Gastroesophageal sphincter (tissue), 3 donors: ENCODE measurements at regions not wholly inside any gene's neighbourhood (a gene's known extent, or its start where the extent isn't known, plus 50 kb on each side); places are given as distances from the start of the nearest gene placed in this dataset.

ENCODE experiments used
- CTCF ChIP-seq, 4 experiments: fragments of 200-600 bp in 2 of 4; fragments of 450-650 bp in 2 of 4; sonication (generic) in 1 of 4; IDR thresholded peaks; one replicate each; pipeline ENCODE4 v1.5.1; 2017 to 2019; ENCODE audit warnings: antibody characterized with exemption in 4 of 4, mild to moderate bottlenecking in 2 of 4, moderate library complexity in 2 of 4
- EP300 ChIP-seq: sonication (generic); formaldehyde crosslinking; IDR thresholded peaks from one replicate; pipeline ENCODE4 v1.6.1; 2017; ENCODE audit warnings: antibody characterized with exemption, mild to moderate bottlenecking
- POLR2A ChIP-seq, 2 donors: fragments of 450-650 bp; IDR thresholded peaks; one replicate each; pipeline ENCODE4 v1.6.1; 2017; ENCODE audit warnings: antibody characterized with exemption in 2 of 2, mild to moderate bottlenecking in 2 of 2, moderate library complexity in 1 of 2
- POLR2AphosphoS5 ChIP-seq: sonication (generic); formaldehyde crosslinking; IDR thresholded peaks from one replicate; pipeline ENCODE4 v1.6.1; 2017; ENCODE audit warnings: antibody characterized with exemption

GRCh38 chr1:118291661-118292060, 106.6 kb upstream of the SPAG17 start:
- TF ChIP-seq CTCF (IDR thresholded peaks at IDR 0.05) (no peak), POLR2A (IDR thresholded peaks at IDR 0.05) (no peak), POLR2AphosphoS5 (no peak), EP300 (no peak)
